Neural cell (in vitro differentiated cells): ENCODE measurements at regions not wholly inside any gene's neighbourhood (a gene's known extent, or its start where the extent isn't known, plus 50 kb on each side); places are given as distances from the start of the nearest gene placed in this dataset.
"Not testable (repeated sequence)": the region's sequence is repeated elsewhere in the genome, so short reads cannot be mapped to it uniquely, and the experiment has no call there.

ENCODE experiments used
- CTCF ChIP-seq: fragments of 450-650 bp; IDR thresholded peaks from 2 replicates; pipeline ENCODE4 v1.5.1; 2014; ENCODE audit warnings: antibody characterized with exemption, mild to moderate bottlenecking, moderate library complexity; ENCODE audit not compliant: poor library complexity, severe bottlenecking
- EP300 ChIP-seq: fragments of 450-650 bp; conservative IDR thresholded peaks from 2 replicates; pipeline ENCODE4 v1.6.1; 2014; ENCODE audit warnings: antibody characterized with exemption, mild to moderate bottlenecking, moderate library complexity; ENCODE audit not compliant: poor library complexity, severe bottlenecking
- EZH2 ChIP-seq: fragments of 200-600, 300-800 bp; shearing (Covaris generic), sonication (generic); IDR thresholded peaks from 2 replicates; pipeline ENCODE4 v1.6.1; 2014; ENCODE audit warnings: antibody characterized with exemption, low read length, borderline replicate concordance, mild to moderate bottlenecking; ENCODE audit not compliant: insufficient read depth, poor library complexity, severe bottlenecking

GRCh38 chr21:14882545-14882944 is 182.3 kb downstream of the NRIP1 start:
- TF ChIP-seq EP300, CTCF, EZH2: not testable (repeated sequence)
